ENCODE measurements at regions not wholly inside any gene's neighbourhood (a gene's known extent, or its start where the extent isn't known, plus 50 kb on each side); places are given as distances from the start of the nearest gene placed in this dataset.

DNA sequence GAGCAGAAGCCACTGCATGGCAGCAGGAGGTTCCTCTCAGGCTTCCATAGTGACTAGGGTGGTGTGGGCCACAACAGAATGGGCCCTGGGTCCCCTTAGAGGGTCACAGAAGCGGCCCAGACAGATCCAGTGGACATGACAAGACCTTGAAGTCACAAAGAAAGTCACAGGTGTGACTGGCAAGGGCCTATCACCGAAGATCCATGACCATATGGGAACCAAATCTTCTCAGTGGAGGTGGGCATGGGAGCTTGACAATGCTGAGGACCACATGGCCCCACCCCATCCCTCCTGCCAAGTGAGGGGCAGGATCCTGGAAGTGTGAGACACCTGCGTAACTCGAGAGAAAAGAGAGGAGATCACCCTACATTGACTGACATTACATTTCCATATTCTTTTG, 332.4 kb downstream of the MSX2 start:
- H3K4me3 ChIP-seq (ENCODE audit: low read depth, low read length), result no peak overlapping the region
- H3K9me3 ChIP-seq (ENCODE audit: severe bottlenecking), result no peaks in the 10 kb centered on the region
- H3K36me3 ChIP-seq, result no peaks in the 10 kb centered on the region
- TF ChIP-seq, protein P1, sequence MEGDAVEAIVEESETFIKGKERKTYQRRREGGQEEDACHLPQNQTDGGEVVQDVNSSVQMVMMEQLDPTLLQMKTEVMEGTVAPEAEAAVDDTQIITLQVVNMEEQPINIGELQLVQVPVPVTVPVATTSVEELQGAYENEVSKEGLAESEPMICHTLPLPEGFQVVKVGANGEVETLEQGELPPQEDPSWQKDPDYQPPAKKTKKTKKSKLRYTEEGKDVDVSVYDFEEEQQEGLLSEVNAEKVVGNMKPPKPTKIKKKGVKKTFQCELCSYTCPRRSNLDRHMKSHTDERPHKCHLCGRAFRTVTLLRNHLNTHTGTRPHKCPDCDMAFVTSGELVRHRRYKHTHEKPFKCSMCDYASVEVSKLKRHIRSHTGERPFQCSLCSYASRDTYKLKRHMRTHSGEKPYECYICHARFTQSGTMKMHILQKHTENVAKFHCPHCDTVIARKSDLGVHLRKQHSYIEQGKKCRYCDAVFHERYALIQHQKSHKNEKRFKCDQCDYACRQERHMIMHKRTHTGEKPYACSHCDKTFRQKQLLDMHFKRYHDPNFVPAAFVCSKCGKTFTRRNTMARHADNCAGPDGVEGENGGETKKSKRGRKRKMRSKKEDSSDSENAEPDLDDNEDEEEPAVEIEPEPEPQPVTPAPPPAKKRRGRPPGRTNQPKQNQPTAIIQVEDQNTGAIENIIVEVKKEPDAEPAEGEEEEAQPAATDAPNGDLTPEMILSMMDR (IDR thresholded peaks at IDR 0.05; ENCODE audit: low read depth, low read length), result no peak
- no peak overlapping the region for H3K27ac ChIP-seq
- H3K27me3 ChIP-seq (ENCODE audit: insufficient read depth, low read depth, severe bottlenecking), result peaks cover 64% of the 10 kb centered on the region
- DNase-seq, result no peak

DNA sequence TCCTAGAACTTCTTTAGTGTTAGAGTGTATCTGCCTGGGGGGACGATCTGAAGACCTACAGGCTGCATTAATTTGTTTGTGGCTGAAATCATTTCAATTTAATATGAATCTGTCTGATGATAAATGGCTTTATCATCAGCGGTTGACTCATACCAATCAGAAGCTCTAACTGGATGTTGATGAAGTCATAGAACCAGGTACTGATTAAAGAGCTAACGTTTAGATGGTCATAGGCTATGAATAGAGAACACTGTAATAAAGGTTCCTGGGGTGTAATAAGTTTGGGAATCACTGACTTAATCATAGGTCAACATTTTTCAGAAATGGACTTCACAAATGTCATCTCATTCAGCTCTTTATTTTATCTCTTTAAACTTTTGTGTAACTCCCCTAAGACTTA, 329.9 kb downstream of the MSX2 start:
- H3K9me3 ChIP-seq (ENCODE audit: severe bottlenecking), result no peaks in the 10 kb centered on the region
- no peak overlapping the region for H3K4me3 ChIP-seq (ENCODE audit: low read depth, low read length)
- no peak for DNase-seq
- TF ChIP-seq, protein P1 (IDR thresholded peaks at IDR 0.05; ENCODE audit: low read depth, low read length), result no peak
- peaks cover 48% of the 10 kb centered on the region for H3K27me3 ChIP-seq (ENCODE audit: insufficient read depth, low read depth, severe bottlenecking)
- no peaks in the 10 kb centered on the region for H3K36me3 ChIP-seq
- H3K27ac ChIP-seq, result no peak overlapping the region

DNA sequence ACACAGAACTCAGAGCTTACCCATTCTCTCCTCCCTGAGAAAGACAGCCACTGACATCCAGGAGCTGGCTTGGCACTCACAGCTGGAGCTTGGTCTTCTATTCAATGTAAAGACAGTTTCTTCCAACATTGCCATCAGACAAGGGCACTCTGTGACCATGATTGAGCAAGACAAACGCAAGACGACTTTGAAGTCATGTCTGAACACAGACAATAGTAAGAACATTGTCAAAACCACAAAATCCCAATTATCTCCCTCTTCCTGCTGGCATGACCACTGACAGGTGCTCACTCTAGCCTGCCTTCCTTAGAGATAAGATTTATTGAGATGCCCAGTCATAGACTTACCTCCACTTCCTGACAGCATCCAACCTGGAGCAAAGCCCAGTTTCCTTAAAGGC, 328.0 kb downstream of the MSX2 start:
- TF ChIP-seq, protein P1 (IDR thresholded peaks at IDR 0.05; ENCODE audit: low read depth, low read length), result no peak
- Histone ChIP-seq H3K27ac (no peak overlapping the region), H3K36me3 (no peaks in the 10 kb centered on the region), H3K27me3 (ENCODE audit: insufficient read depth, low read depth, severe bottlenecking) (peaks cover 44% of the 10 kb centered on the region), H3K9me3 (ENCODE audit: severe bottlenecking) (no peaks in the 10 kb centered on the region), H3K4me3 (ENCODE audit: low read depth, low read length) (no peak overlapping the region)
- no peak for DNase-seq

DNA sequence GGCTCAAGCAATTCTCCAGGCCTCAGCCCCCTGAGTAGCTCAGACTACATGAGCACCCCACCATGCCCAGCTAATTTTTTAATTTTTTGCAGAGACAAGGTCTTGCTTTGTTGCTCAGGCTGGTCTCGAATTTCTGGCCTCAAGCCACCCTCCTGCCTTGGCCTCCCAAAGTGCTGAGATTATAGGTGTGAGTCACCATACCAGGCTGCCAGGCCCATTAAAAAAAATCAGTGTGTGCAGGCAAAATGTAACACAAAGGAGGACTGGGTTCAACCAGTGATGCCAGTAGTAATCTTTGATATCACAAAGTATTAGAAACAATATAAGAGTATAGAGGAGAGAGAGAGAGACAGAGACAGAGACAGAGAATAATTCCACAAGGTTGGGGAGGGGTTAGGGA, 322.7 kb downstream of the MSX2 start:
- Histone ChIP-seq H3K27ac (no peak overlapping the region), H3K9me3 (ENCODE audit: severe bottlenecking) (no peaks in the 10 kb centered on the region), H3K36me3 (no peaks in the 10 kb centered on the region), H3K4me3 (ENCODE audit: low read depth, low read length) (no peak overlapping the region), H3K27me3 (ENCODE audit: insufficient read depth, low read depth, severe bottlenecking) (peaks cover 41% of the 10 kb centered on the region)
- no peak for DNase-seq
- TF ChIP-seq, protein P1 (IDR thresholded peaks at IDR 0.05; ENCODE audit: low read depth, low read length), result no peak

DNA sequence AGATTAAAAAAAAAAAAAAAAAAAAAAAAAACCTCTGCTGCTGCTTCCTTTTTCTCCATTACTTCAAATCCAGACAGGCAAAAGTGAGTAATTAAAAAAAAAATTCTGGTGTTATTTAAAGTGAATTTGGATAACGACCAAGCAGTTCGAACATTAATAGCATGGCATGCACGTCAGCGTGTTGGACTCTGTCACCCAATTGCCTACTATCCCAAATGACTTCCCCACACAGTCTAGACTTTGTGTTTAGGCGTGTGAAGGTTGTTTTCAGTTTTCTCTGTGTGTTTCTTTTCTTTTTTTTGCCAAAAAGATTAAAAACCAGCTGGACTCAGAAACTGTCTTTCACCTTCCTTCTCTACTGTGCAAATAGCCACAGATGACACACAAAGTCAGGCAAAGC, 321.4 kb downstream of the MSX2 start:
- TF ChIP-seq, protein P1 (IDR thresholded peaks at IDR 0.05; ENCODE audit: low read depth, low read length), result no peak
- DNase-seq, result no peak
- H3K4me3 ChIP-seq (ENCODE audit: low read depth, low read length), result no peak overlapping the region
- peaks cover 52% of the 10 kb centered on the region for H3K27me3 ChIP-seq (ENCODE audit: insufficient read depth, low read depth, severe bottlenecking)
- H3K27ac ChIP-seq, result no peak overlapping the region
- no peaks in the 10 kb centered on the region for H3K36me3 ChIP-seq
- H3K9me3 ChIP-seq (ENCODE audit: severe bottlenecking), result no peaks in the 10 kb centered on the region

DNA sequence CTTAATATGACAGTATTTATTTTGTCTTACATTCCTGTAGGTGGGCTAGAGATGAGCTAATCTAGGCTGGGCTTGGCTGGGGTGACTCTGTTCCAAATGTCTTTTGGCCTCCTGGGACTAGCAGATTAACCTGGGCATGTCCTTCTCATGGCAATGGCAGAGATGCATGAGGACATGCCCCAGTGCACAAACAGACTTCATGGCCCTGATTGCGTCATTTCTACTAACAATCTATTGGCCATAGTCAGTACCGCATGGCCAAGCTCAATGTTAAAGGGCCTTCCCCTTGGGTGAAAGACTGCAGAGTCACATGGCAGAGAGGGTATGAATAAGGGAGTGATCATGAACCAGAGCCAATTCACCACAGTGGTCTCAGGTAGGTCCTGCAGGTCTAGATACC, 313.4 kb downstream of the MSX2 start:
- Histone ChIP-seq H3K27ac (no peak overlapping the region), H3K36me3 (no peaks in the 10 kb centered on the region), H3K9me3 (ENCODE audit: severe bottlenecking) (no peaks in the 10 kb centered on the region), H3K27me3 (ENCODE audit: insufficient read depth, low read depth, severe bottlenecking) (peaks cover 73% of the 10 kb centered on the region), H3K4me3 (ENCODE audit: low read depth, low read length) (no peak overlapping the region)
- DNase-seq, result no peak
- TF ChIP-seq, protein P1 (IDR thresholded peaks at IDR 0.05; ENCODE audit: low read depth, low read length), result no peak
